Globus pallidus (tissue), 1 donor: ENCODE measurements at regions not wholly inside any gene's neighbourhood (a gene's known extent, or its start where the extent isn't known, plus 50 kb on each side); places are given as distances from the start of the nearest gene placed in this dataset.

Source experiments
- DNase-seq: peaks from one replicate; pipeline ENCODE4 v3.0.0-alpha.2; 2015; ENCODE audit warnings: low spot score

DNA sequence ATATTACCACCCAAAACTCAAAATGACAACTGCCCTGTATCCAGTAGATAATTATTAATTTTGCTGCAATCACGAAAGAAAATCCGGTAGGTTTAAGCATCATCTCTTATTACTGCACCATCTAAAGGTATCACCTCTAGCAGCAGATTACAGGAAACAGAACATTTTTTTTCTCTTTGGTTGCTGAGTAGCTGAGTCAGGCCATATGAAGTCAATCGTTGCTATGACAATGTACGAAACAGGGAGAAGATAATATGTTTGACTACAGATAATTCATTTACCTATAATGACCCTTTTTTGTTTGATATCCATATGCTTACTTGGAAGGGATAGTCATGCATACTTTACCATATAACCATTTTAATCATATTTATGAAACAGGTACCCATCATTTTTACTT is 831.6 kb upstream of the CHAC2 start:
- no peak for DNase-seq

GRCh38 chr2:52934920-52935640 is 832.5 kb upstream of the CHAC2 start:
- DNase-seq: no peak

DNA sequence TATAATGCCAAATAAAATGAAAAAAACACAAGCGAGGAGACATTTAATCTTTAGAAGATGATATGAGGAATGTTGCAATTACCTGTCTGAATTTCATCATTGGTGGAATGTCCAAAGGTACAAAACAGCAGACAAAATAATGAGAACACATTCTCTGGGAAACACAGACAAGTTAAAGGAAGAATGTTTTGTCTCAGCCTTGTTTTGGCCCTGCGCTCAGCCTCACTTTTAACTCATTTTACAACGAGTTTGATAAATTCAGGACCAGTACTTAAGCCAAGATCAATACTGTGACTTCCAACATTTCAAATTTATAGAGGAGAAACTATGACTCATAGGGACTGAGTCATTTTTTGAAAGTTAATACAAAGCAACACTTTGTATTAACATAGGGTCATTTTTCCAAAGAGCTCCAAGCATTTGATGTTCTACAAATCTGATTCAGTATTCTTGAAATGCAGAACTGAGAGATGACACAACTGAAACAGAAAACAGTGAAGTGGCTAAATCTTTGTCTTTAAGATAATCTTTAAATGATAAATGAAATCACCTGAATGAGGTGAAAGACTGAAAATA is 833.2 kb upstream of the CHAC2 start:
- DNase-seq: no peak

GRCh38 chr2:52933878-52934277 is 833.7 kb upstream of the CHAC2 start:
- DNase-seq: no peak

DNA sequence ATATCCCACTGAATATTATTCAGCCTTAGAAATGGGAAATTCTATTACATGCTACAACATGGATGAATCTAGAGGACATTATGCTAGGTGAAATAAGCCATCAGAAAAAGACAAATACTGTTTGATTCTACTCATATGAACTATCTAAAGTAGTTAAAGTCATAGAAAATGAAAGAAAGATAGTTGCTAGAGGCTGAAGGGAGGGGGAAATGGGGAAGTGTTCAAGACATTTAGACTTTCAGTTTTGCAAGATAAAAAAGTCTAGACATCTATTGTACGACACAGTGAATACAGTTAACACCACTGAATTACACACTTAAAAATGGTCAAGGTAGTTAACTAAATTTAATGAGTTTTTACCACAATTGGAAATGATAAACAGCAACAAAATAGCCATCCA is 835.9 kb upstream of the CHAC2 start:
- no peak for DNase-seq

DNA sequence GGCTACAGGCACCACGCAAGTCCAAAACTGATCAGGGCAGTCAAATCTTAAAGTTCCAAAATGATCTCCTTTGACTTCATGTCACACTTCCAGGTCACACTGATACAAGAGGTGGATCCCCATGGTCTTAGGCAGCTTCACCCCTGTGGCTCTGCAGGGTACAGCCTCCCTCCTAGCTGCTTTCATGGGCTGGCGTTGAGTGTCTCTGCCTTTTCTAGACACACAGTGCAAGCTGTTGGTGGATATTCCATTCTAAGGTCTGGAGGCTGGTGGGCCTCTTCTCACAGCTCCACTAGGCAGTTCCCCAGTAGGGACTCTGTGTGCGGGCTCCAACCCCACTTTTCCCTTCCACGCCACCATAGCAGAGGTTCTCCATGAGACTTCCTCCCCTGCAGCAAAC is 838.2 kb upstream of the CHAC2 start:
- no peak for DNase-seq

DNA sequence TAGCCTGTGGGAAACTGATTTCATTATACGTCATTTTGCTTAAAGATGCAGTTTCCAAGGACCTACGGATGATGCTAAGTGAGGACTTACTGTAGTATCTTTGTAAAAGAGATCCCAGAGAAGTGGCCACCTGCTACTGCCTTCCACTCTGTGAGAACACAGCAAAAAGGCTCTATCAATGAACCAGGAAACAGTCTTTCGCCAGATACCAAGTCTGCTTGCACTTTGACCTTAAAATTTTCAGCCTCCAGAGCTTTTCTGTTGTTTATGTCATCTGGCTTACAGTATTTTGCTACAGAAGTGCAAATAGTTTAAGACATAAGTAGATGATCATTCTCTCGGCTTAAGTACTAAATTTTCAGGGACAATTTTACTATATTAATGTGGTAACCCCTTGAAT is 847.9 kb upstream of the CHAC2 start:
- no peak for DNase-seq

- no peak for DNase-seq
Observed at GRCh38 chr2:52918551-52918950, 849.1 kb upstream of the CHAC2 start.

DNA sequence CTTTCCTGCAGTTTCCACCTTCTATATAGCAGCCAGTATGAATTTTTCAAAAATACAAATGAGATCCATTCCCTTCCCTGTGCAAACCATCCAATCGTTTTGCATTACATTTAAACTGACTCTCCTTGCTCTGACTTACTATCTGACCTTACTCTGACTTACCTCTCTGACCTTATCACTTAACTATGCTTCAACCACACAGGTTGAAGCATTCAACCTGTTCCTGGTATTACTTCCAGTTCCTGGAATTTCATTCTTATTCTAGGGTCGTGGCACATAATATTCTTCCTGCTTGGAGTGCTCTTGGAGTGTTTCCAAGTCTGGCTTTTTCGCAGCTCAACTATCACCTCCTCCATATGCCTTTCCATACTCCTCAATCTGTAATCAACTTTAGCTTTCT is 850.6 kb upstream of the CHAC2 start:
- DNase-seq: no peak

DNA sequence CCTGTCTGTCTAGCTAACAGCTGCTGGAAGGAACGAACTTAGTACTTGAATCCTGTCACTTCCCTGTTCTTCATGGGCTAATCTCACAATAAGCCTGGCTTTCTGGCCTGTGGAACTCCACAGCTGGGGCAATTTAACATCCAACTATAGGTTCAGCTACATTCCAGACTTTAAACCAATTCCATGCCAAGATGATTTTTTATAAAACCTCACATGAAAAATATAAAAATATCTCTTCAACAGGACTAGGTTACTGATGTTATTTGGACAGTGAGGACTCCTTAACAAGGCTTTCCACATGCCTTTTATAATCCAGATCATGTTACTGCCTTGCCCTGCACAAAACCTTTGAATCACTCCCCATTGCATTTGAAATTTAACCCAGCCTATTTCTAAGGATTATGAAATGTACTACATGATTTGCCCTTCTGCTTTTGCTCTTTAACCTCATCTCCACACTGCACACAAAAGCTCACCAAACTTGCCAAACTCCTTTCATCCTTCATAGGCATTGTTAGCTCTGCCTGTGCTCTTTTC is 863.2 kb upstream of the CHAC2 start:
- no peak for DNase-seq

DNA sequence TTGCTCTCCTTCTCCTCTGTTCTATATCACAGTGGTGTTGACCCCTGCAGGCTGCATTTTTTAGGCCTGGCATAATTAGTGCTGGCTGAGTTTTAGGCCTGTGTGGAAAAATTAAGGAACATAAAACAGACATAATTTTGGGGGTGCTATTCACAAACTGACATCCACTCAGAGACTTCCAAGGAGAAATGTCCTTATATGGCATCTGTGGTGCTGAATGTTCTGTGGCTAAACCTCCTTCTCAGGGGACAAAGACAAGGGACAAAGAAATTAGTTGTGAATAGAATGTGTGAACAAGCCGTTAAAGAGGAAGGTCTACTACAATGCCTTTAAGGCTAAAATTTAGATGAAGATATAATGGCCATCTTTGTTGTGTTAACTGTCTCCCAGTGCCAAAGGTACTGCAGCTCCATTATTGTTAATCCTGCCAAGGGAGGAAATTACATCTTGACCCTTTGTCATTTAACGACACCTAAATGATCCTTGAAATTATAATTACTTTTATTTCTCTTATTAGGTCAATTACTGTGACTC is 870.0 kb upstream of the CHAC2 start:
- DNase-seq: no peak

- no peak for DNase-seq
Observed at GRCh38 chr2:52895726-52896340, 871.8 kb upstream of the CHAC2 start.

DNA sequence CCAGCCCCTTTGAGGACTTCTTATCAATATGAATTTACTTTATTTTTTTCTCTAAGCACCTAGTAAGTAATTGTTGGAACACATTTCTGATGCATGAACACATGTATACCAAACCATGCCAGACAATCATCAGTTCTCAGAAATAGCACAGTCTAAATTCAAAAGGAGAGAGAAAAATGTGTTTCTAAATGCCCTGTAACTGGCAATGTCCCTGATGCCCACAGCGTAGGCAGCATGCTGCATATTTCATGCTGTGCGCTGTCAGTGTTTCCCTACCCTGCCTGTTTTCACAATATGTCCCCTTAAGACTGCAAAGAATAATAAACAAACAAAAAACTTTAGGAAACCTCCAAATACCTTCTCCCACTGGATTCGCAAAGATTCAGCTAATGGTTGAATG is 881.0 kb upstream of the CHAC2 start:
- DNase-seq: no peak

GRCh38 chr2:52884761-52885352 is 882.7 kb upstream of the CHAC2 start:
- DNase-seq: no peak

GRCh38 chr2:52882974-52883373 is 884.6 kb upstream of the CHAC2 start:
- no peak for DNase-seq

DNA sequence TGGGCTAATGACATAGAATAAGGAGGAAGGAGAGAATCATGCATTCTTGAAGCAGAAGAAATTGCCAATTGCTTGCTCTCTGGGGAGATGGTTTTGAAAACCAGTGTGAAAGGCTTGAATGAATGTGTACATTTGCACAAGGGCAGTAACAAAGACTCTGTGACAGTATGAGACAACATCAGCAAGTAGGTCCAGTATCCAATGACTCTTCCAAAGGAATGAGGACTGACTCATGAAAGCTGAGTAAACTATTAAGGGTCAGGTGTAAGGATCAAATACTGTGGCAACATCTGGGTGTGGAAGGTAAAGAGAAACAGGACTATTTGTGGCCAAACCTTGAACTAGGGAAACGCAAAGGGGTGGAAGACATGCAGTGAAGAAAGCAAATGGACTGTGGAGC is 886.0 kb upstream of the CHAC2 start:
- no peak for DNase-seq

- DNase-seq: no peak
Observed at GRCh38 chr2:52880872-52881271, 886.7 kb upstream of the CHAC2 start.

- DNase-seq: no peak
Observed at GRCh38 chr2:52879561-52879960, 888.0 kb upstream of the CHAC2 start.

DNA sequence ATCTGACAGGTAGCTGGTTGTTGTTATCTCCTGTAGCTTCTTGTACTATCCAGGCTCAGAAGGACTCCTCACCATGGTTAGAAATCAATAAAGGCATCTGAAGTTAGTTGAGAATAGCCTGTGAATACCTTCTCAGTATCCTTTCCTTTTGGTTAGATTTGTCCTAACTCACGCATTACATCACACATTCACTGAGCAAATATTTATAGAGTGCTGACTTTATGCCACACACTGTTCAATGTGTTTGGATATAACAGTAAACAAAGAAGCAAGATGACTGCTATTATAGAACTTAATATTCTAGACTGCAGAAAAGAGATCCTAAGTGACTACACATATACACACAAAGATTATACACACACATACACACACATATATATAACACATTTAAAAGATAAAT is 889.9 kb upstream of the CHAC2 start:
- DNase-seq: no peak

- DNase-seq: no peak
Observed at GRCh38 chr2:52874466-52875106, 893.0 kb upstream of the CHAC2 start.

- DNase-seq: no peak
Observed at GRCh38 chr2:52862801-52863200, 904.8 kb upstream of the CHAC2 start.

GRCh38 chr2:52861596-52861995 is 906.0 kb upstream of the CHAC2 start:
- DNase-seq: no peak
